HG03354 (cell line): ENCODE measurements at regions not wholly inside any gene's neighbourhood (a gene's known extent, or its start where the extent isn't known, plus 50 kb on each side); places are given as distances from the start of the nearest gene placed in this dataset.

ENCODE experiments used
- ATAC-seq: cut with Tn5 transposase; IDR thresholded peaks from one replicate; pipeline ENCODE4 v1.9.1; 2021; ENCODE audit warnings: mild to moderate bottlenecking; ENCODE audit not compliant: unreplicated experiment, poor library complexity, severe bottlenecking

- no peak for ATAC-seq
These were observed 248.2 kb downstream of the ATG4C start for GRCh38 chr1:63032171-63032570.

- no peak for ATAC-seq
These were observed 249.3 kb downstream of the ATG4C start for GRCh38 chr1:63033211-63033610.

- ATAC-seq = no peak
These were observed 250.3 kb downstream of the ATG4C start for GRCh38 chr1:63034256-63034655.

- ATAC-seq = no peak
These were observed 254.7 kb downstream of the ATG4C start for GRCh38 chr1:63038586-63038985.

- no peak for ATAC-seq
These were observed 257.7 kb downstream of the ATG4C start for GRCh38 chr1:63041660-63042059.

GRCh38 chr1:63042278-63042677 is 258.3 kb downstream of the ATG4C start:
- no peak for ATAC-seq

- no peak for ATAC-seq
These were observed 262.6 kb downstream of the ATG4C start for GRCh38 chr1:63046539-63046938.

GRCh38 chr1:63049135-63049534 is 265.2 kb downstream of the ATG4C start:
- ATAC-seq = no peak

GRCh38 chr1:63051356-63051755 is 267.4 kb downstream of the ATG4C start:
- ATAC-seq = no peak

GRCh38 chr1:63051886-63052285 is 268.0 kb downstream of the ATG4C start:
- no peak for ATAC-seq

- no peak for ATAC-seq
These were observed 268.2 kb upstream of the FOXD3 start for GRCh38 chr1:63054184-63054583.

- ATAC-seq = no peak
These were observed 259.0 kb upstream of the FOXD3 start for GRCh38 chr1:63063367-63063766.

- no peak for ATAC-seq
These were observed 258.2 kb upstream of the FOXD3 start for GRCh38 chr1:63064135-63064534.

GRCh38 chr1:63068626-63069025 is 253.7 kb upstream of the FOXD3 start:
- ATAC-seq = no peak

GRCh38 chr1:63069214-63069613 is 253.2 kb upstream of the FOXD3 start:
- ATAC-seq = no peak

GRCh38 chr1:63073309-63074306 is 248.8 kb upstream of the FOXD3 start:
- no peak for ATAC-seq

- no peak for ATAC-seq
These were observed 248.0 kb upstream of the FOXD3 start for GRCh38 chr1:63074321-63074720.

GRCh38 chr1:63082766-63083165 is 239.6 kb upstream of the FOXD3 start:
- no peak for ATAC-seq

GRCh38 chr1:63087966-63088365 is 234.4 kb upstream of the FOXD3 start:
- no peak for ATAC-seq

- ATAC-seq = no peak
These were observed 223.2 kb upstream of the FOXD3 start for GRCh38 chr1:63099188-63099587.

- ATAC-seq = no peak
These were observed 221.0 kb upstream of the FOXD3 start for GRCh38 chr1:63101336-63101735.
